ENCODE measurements at regions not wholly inside any gene's neighbourhood (a gene's known extent, or its start where the extent isn't known, plus 50 kb on each side); places are given as distances from the start of the nearest gene placed in this dataset.

GRCh38 chr3:163058031-163058854 lies 1561.6 kb downstream of the OTOL1 start:
- H3K4me1 ChIP-seq (ENCODE audit: insufficient read depth, low read length): no peaks in the 10 kb centered on the region
- Mint-ChIP-seq H3K27ac (ENCODE audit: unreplicated experiment) (no peak overlapping the region), H3K9me3 (ENCODE audit: unreplicated experiment) (no peaks in the 10 kb centered on the region), H3K4me3 (ENCODE audit: unreplicated experiment) (no peak overlapping the region), H3K27me3 (ENCODE audit: low read depth, unreplicated experiment) (no peaks in the 10 kb centered on the region), H3K4me1 (ENCODE audit: low read depth, unreplicated experiment) (no peaks in the 10 kb centered on the region), H3K36me3 (ENCODE audit: low read depth, unreplicated experiment) (no peaks in the 10 kb centered on the region)
- DNase-seq (ENCODE audit: low read depth): no peak
- H3K9ac ChIP-seq (ENCODE audit: low read length): no peak overlapping the region
- H3K4me3 ChIP-seq (ENCODE audit: insufficient read depth, low read depth, low read length): no peak overlapping the region
- no peaks in the 10 kb centered on the region for H3K9me3 ChIP-seq (ENCODE audit: insufficient read depth, low read depth, low read length)
- H3K27ac ChIP-seq (ENCODE audit: low read depth, low read length): no peak overlapping the region
- no peaks in the 10 kb centered on the region for H3K27me3 ChIP-seq (ENCODE audit: insufficient read depth, low read length)
- no peak overlapping the region for H3K4me2 ChIP-seq (ENCODE audit: low read length)
- FAIRE-seq: no peak
- TF ChIP-seq EZH2 (IDR thresholded peaks at IDR 0.05; ENCODE audit: insufficient read depth, low read length) (no peak), CTCF (IDR thresholded peaks at IDR 0.05; ENCODE audit: insufficient read depth, low read depth, low read length) (no peak)
- H2AFZ ChIP-seq (ENCODE audit: low read depth, low read length): peak overlapping the region; percentile 21
- H3K79me2 ChIP-seq (ENCODE audit: insufficient read depth, low read length): no peaks in the 10 kb centered on the region
- H4K20me1 ChIP-seq (ENCODE audit: insufficient read depth, low read length): no peaks in the 10 kb centered on the region
- no peaks in the 10 kb centered on the region for H3K36me3 ChIP-seq (ENCODE audit: insufficient read depth, low read length)

GRCh38 chr3:163071713-163072112 lies 1575.1 kb downstream of the OTOL1 start:
- Histone ChIP-seq H3K36me3 (ENCODE audit: insufficient read depth, low read length) (no peaks in the 10 kb centered on the region), H3K4me1 (ENCODE audit: insufficient read depth, low read length) (no peaks in the 10 kb centered on the region), H2AFZ (ENCODE audit: low read depth, low read length) (no peak overlapping the region), H3K4me2 (ENCODE audit: low read length) (no peak overlapping the region), H3K9ac (ENCODE audit: low read length) (no peak overlapping the region), H3K9me3 (ENCODE audit: insufficient read depth, low read depth, low read length) (peaks cover 4% of the 10 kb centered on the region), H3K27ac (ENCODE audit: low read depth, low read length) (no peak overlapping the region), H3K27me3 (ENCODE audit: insufficient read depth, low read length) (no peaks in the 10 kb centered on the region), H3K79me2 (ENCODE audit: insufficient read depth, low read length) (no peaks in the 10 kb centered on the region), H4K20me1 (ENCODE audit: insufficient read depth, low read length) (no peaks in the 10 kb centered on the region), H3K4me3 (ENCODE audit: insufficient read depth, low read depth, low read length) (no peak overlapping the region)
- FAIRE-seq (no peak), DNase-seq (ENCODE audit: low read depth) (peak; percentile 13)
- Mint-ChIP-seq H3K9me3 (ENCODE audit: unreplicated experiment) (peaks cover 4% of the 10 kb centered on the region), H3K36me3 (ENCODE audit: low read depth, unreplicated experiment) (no peaks in the 10 kb centered on the region), H3K4me3 (ENCODE audit: unreplicated experiment) (no peak overlapping the region), H3K27ac (ENCODE audit: unreplicated experiment) (no peak overlapping the region), H3K4me1 (ENCODE audit: low read depth, unreplicated experiment) (no peaks in the 10 kb centered on the region), H3K27me3 (ENCODE audit: low read depth, unreplicated experiment) (no peaks in the 10 kb centered on the region)
- TF ChIP-seq CTCF (IDR thresholded peaks at IDR 0.05; ENCODE audit: insufficient read depth, low read depth, low read length): no peak
- no peak for TF ChIP-seq EZH2 (IDR thresholded peaks at IDR 0.05; ENCODE audit: insufficient read depth, low read length)
